Hematopoietic multipotent progenitor cell (in vitro differentiated cells): ENCODE measurements at regions not wholly inside any gene's neighbourhood (a gene's known extent, or its start where the extent isn't known, plus 50 kb on each side); places are given as distances from the start of the nearest gene placed in this dataset.

Source experiments
- DNase-seq, 3 donors: peaks; one replicate each; pipeline ENCODE4 v3.0.0-alpha.2; 2011 to 2015; ENCODE audit warnings: low read depth in 2 of 3, low spot score in 2 of 3

DNA sequence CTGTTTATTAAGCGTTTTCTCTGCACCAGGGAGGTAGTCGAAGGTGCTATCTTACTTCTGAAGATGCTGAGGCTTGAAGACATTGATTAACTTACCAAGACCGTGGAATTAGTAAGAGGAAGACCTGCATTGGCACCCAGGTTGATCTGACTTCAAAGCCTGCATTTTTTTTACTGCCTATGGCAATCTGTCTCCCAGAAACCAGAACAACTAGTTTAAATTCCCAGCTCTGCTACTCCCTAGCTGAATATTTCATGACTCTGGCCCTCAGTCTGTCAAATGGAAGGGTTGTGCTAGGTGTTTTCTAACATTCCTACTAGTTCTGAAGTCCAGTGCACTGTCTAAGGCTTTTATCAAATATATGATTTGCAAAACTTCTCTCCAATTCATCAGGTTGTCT lies 52.0 kb upstream of the GRAMD1B start:
- DNase-seq, result no peak

DNA sequence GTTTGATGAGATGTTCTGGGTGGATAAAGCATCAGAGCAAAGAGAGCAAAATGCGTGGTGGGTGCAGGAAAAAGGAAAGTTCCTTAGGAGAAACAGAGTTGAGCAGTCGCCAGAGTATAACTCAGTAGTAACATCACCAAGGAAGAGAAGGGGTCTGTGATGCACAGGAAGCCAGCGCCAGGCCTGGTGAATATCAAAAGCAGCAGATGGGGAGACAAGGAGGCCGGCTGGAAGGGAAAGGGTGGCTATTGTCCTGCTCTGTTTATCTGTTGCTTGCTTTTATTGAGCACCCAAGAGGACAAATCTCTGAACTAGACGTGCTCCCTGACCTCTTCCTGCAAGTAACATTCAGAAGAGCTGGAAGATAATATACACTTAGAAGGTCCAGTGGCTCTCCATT lies 52.7 kb upstream of the GRAMD1B start:
- no peak for DNase-seq

DNA sequence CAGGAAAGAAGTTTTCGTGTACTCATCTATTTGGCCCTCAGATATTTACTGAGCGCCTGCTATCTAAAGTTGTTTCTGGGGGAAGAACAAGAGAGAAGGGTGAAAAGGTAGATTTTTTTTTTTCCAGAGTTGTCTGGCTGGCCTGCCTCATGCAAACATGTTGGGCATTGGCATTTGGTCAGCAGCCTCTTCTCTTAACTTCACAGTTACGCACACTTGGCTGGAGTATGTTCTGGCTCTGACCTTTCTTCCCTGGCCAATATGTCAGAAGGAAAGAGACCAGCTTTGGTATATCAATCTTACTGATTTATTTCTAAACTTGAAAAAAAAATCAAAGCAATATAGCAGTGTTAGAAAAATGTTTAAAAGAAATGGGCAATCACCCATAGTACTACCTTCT lies 54.2 kb upstream of the GRAMD1B start:
- DNase-seq, result no peak

DNA sequence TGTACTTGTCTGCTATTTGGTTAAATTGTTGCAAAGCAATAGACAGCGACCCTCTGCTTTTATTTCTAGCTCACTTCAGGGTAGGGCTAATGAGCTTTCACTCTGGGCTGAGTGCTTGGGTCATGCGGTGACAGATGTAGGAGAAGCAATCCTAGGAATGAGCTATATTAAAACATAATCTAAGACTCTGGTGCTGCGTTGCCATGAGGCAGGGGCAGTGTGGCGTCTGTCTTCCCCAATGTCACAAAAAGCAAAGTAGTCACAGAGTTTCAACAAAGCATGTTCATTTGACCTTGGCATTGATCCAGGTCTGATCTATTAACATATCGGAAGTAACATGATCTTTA lies 55.5 kb upstream of the GRAMD1B start:
- no peak for DNase-seq

DNA sequence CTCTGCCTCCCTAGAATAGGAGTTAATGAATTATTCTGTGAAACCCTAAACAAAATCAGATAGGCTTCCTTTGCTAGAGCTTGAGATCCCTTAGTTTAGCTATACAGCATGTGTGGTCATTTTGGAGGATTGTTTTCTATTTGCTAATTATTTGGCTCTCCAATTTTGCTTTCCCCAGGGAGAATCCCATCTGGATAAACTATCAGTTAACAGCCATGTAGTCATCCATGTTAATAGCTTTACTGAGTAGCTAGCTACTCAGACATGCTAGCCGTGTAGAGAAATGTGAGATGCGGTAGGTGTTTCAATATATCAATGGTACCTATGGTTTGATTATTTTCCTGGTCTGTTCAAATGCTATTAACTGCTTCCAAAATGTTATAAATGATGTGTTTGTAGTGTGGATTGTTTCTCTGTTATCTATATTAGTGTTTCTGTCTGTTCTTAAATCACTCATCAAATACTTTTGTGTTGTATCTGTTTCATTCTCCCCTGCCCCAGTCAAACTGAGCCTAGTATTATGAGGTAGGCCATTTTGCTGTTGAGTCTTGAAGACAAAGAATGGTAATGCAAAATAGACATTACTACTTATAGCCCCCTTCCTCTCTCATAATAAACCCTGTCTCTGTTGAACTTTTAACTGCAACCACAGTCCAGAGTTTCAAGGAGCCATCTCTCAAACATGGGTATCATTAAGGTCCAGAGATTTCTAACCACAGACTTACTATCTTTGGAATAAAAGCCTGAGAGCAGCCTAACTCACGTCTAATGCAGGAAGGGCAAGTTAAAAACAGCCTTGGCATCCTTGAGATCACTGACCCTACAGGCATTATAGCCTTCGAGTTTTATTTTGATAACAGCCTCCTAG lies 56.1 kb upstream of the GRAMD1B start:
- DNase-seq, result no peak

DNA sequence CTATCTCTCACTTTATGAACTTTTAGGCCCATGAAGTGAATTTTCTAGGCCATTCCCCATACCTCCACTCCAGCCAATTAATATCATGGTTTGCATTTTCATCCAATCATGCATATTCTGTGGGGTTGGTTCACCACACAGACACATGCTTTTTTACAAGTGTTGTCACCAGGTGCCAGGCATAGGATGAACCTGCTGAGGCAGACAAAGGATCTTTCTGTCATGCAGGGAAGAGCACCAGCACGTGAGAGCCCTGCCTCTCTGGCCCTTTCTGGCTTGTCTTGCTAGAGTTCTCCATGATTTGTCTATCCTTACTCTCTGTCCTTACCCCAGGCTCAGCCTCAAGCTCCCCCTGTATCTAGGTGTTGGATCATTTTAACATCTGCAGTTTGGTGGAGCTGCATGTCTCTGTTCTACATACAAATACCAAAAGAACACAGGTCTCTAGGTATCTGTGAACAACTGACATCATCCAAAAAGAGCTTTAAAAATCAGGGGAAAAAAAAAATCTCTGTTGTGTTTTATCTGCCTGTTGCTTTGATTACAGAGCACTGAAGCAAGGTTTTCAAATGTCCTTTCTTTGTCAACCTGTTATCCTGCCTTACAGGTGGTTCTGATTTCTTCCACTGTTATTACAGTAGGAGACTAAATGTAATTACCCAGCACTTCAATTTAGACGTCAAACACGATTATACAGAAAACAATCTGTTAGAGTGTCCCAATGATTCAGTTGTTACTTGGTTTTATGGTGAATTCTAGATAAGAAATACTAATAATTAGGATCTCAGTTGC lies 58.4 kb upstream of the GRAMD1B start:
- DNase-seq, result no peak

DNA sequence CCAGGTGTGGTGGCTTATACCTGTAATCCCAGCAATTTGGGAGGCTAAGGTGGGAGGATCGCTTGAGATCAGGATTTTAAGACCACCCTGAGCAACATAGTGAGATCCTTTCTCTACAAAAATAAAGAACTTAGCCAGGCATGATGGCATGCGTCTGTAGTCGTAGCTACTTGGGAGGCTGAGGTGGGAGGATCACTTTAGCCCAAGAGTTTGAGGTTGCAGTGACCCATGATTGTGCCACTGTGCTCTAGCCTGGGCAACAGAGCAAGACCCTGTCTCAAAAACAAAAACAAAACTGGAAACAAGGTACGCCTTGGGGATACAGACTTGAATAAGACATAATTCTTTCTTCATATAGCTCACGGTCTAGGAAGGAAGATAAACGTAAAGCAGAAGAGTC lies 63.1 kb upstream of the GRAMD1B start:
- no peak for DNase-seq

DNA sequence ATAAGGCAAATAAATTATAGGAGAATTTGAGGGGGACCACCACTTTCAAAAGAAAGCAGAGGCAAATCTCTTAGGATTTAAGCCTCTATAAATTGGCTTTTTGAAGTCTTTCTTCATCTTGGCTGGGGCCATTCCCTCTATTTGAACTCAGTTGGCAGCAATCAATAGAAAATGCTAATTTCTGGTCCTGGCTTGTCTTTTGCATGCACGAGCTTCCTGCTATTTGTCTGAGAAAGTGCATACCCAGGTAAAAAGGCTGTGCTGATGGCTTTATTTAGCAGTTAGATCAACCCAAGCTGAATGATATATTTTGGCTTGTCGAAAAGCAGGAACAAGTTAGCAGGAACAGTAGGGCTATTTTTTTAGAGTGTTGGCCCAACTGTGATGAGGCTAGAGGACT lies 64.1 kb upstream of the GRAMD1B start:
- DNase-seq, result no peak

DNA sequence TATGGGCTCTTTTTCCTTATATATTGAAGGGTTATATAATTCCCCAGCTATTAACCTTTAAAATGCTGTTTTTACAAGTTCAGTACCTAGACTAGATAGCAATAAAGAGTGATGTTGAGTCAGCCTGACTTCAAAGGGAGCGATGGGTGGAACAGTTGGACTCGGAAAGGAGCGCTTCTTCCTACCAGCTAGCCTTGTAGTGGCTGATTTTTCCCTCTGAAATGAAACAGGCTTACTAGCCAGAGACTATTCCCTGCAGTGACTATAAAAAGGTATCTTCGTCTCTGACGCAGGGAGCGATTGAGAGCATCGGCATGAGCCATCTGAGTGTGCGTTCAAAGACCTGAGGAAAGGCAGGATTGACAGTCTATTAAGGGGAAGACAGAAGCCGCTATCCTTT lies 66.0 kb upstream of the GRAMD1B start:
- DNase-seq, result no peak

DNA sequence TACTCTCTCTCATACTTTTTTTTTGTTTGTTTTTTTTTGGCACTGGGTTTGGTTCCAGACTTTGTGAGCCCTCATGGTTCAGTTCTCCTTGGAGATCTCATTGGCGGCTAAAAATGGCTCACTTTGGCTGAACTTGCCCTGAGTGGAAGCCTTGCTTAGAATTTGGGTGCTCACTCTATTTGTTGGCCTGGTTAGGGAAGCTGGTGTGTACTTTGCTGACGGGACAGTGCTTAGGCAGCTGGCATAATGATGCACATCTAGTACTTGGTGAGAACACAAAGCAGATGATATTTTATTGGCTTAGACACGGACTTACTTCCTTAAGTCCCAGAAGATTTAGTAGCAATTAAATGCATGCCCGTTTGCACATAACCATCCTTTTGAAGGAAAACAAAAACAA lies 66.5 kb upstream of the GRAMD1B start:
- DNase-seq, result no peak

DNA sequence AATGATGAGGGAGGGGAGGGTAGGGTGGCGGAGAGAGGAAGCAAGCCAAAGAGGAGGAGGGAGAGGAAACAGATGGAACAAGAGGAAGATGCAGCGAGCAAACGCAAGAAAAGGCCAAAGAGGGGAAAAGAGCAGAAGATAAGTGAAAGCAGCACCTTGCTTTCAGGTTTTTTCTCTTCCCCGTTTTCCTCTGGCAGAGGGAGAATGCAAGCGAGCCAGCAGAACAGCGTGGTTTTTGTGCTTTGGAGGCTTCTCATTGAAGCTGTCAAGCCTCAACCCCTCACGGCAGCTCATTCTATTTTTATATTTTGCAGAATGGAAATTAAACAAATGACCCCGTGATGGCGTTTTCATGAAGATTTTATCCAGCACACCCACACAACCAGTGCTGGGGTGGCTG lies 67.1 kb upstream of the GRAMD1B start:
- peak in 2 of 3 donors; percentile 12 to 46 for DNase-seq

DNA sequence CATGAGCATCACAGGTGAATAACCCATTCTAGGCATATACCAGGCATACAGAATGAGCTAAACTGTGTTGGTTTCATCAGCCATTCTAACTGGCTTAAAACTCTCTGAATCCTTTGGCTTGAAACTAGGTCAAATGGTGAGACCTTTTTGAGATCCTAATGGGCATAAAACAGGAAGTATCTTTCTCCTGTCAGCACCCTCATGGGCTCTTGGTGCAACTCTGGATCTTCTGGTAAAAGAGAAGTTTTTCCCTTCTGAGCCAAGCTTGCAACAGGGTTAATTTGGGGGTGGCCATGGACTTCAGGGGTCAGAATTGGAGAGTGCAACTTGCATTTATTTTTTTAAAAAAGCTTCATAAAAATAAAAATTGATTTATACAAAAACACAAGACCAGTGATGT lies 67.9 kb upstream of the GRAMD1B start:
- no peak for DNase-seq

DNA sequence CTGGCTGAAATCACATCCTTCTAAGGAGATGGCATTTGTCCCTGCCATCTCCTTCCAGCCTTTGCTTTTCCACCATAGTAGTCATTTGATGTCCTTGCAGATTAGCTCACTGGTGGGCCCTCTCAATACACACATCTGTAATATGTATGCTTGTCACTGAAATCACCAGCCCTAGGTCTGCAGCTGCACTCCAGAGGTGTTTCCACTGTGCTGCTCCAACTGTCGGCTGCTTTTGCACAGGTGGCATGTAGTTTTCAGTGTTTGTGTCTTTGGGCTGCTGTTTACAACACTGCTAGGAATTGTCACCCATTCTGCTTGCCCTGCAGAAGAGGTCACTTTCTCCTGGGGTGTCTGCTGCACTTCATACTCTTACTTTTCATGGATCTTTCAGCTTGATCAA lies 69.0 kb upstream of the GRAMD1B start:
- no peak for DNase-seq

DNA sequence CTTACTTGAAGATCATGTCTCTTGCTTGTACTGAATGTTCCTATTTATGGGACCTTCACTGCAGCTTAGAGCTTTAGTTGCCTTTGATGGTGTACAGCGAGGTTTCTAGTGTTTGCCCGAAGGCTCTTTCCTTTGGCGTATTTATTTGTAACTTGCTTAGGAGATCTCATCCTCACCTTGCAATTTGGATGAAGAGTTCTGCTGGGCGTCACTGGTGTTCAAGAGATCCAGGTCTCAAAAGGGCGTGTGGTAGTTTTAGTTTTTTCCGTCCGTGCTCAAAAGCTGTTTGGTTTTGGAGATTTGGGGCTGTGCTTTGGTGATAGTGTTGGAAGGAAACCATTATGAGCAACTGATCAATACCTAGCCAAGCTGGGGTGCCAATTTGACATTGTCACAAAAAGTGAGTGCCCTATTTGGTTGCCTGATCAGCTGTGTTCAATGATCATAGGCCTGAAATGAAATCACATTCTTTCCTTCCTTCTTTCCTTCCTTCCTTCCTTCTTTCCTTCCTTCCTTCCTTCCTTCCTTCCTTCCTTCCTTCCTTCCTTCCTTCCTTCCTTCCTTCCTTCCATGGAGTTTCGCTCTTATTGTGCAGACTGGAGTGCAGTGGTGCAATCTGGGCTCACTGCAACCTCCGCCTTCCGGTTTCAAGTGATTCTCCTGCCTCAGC lies 69.7 kb upstream of the GRAMD1B start:
- DNase-seq, result no peak

DNA sequence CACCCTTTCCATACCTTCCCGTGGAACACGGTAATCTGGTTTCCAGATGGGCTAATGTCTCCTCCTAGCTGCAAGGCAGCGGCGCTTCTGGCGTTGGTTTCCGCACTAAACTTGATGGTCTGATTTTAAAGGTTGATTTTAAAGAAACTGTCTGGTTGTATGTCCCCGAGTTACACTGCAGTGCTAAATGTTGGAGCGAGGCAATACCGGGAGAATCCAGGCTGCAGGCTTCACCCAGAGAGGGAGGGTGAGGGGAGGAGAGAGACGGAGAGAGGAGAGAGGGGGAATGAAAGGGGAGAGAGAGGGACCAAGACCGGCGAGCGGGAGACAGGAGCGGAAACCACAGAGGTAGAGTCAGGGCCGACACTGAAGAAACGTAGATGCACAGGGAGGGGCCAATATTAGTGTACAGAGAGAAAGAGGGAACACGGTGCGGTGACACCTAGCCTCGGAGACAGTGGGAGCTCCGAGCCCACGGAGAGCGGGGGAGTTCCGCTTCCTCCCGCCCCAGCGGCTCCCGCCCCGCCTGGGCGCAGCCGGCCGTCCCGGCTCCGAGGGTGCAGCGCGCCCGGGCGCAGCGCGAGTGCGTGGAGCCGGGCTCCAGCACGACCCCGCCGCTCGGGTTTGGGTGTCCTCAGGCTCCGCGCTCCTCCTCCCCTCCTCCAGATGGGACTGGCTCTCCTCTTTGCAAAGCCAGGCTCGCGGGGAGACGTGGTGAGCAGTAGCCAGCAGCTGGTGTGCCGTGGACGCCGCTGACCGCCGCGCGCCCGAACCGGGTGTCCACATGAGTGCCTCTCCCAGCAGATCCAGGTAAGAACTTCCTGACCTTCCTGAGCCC lies 71.9 kb upstream of the GRAMD1B start:
- peak in 2 of 3 donors; percentile 29 to 42 for DNase-seq

DNA sequence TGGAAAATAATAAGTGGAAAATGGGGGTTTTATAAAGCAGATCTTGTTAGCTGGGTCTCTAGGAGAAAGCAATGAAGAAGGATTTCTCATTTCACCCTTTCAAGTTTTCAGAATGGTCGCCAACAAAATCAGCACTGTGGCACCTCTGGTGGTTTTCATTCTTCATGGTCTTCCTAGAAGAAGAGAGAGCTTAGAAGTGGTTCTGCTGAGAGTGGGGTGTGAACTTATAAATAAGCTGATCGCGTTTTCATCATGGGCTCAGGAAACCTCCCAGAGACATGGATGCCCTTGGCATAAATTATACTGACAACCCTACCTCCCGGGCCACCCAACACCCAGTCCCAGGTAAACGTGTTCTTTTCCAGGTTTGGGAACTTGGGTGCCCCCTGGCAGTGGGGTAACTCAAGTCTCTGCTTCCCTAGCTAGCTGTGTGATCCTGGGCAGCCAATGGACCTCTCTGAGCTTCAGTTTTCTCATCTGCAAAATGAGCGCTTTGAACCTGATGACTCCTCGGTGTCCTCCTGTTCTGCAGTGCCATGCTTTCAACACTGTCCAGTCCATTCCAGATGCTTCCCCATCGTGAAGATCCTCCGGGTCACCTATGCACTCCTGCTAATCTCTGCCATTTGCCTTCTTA lies 72.6 kb upstream of the GRAMD1B start:
- DNase-seq, result no peak

DNA sequence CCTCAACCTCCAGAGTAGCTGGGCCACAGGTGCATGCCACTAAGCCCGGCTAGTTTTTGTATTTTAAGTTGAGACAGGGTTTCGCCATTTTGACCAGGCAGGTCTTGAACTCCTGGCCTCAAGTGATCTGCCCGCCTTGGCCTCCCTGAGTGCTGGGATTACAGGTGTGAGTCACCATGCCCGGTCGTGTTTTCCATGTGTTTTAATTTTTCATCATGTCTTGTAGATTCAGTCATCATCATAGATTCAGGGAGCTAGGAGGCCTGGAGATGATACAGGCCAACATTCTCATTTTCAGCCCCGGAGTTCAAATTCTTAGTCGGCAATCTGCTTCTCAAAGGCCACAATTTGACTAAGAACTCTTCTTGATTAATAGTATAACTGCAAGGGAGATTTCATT lies 73.5 kb upstream of the GRAMD1B start:
- no peak for DNase-seq

DNA sequence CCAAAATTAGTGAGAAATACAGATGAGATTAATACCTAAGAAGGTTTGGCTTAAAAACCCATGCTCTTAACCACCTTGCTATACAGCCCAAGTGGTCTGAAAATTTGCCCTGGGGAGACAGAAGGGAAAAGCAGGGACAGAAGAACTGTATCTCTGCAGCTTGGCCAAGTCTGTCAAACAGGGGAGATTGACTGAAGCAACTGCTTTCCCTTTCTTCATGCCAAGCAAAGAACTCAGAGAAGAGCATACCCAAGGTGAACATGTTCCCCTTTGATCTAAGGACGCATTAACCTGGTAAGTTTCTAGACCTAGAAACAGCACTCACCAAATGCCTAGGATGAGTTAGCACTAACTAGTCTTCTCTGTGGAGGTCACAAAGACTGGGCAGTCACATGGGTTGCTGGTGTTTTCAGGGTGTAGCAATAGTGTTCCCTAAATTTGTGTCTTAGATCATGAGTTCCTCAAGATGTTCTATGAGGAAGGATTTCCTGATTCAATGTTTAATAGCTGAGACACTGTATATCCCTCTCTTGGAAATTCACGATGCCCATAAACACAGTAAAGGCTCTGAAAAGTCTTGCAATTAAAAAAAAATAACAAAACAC lies 75.6 kb upstream of the GRAMD1B start:
- DNase-seq, result no peak

DNA sequence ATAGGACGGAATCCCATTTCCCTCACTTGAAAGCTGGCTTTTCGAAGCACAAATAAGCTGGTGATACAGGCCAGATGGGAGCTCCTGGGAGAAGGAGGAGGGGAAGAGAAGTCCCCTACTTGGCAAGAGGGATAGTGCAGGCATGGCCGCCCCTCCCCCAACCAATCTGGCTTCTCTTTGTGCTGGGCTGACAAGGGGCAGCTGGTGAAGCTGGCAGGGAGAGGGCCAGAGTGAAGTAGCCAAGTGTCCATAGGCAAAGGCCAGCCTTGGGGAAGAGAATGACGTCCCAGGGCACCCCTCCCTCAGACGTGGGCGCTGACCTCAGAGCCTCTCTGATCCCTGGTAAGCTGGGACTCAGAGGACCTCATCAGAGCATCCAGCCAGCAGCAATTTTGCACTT lies 78.7 kb upstream of the GRAMD1B start:
- DNase-seq, result no peak

DNA sequence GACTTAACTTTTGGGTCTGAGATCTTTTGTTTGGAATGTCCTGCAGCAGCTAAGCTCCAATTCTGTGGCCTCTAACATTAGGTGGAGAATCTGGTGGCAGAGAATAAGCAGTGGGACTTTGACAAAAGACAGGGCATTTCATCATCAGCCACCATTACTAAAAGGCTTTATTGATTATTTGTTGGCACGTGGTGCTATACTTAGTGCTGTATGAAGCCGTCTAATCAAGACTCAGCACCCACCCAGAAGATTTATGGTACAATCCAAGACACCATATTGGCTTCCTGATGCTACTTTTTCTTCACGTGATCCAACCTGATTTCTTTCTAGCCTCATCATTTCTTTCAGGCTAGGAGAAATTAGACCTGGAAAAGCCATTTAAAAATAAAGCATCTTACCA lies 80.7 kb upstream of the GRAMD1B start:
- DNase-seq, result no peak
